Hypothalamus (tissue), 51 donors: ENCODE measurements at regions not wholly inside any gene's neighbourhood (a gene's known extent, or its start where the extent isn't known, plus 50 kb on each side); places are given as distances from the start of the nearest gene placed in this dataset.

ENCODE experiments used
- DNase-seq, 51 donors: peaks; one replicate each; lab custom pipeline; 2025; lab: John Stamatoyannopoulos, UW

DNA sequence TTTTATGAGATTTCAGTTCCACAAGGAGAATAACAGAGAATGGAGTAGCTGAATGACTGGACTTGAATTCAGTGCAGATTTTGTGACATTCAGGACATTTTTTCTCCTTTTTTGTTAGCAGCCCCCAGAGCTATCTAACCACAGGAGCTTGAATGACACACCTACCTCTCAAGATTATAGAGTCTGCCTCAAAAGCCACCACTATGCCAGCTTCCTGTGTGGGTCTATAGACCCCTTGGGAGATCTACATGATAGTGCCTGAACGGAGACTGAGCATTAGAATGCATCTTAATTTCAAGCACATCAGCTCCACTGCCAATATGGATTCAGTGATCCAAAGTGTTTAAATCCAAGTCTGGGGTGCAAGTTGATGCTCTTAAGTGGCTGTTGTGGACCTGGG, 74.4 kb upstream of the ZNF648 start:
- no peak for DNase-seq

DNA sequence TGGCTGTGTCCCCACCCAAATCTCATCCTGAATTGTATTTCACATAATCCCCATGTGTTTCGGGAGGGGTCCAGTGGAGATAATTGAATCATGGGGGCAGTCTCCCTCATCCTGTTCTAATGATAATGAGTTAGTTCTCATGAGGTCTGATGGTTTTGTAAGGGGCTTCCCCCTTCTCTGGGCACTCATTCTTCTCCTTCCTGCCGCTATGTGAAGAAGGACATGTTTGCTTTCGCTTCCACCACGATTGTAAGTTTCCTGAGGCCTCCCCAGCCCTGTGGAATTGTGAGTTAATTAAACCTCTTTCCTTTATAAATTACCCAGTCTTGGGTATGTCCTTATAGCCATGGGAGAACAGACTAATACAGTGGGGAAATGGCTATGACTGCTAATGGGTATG, 72.7 kb upstream of the ZNF648 start:
- no peak for DNase-seq

DNA sequence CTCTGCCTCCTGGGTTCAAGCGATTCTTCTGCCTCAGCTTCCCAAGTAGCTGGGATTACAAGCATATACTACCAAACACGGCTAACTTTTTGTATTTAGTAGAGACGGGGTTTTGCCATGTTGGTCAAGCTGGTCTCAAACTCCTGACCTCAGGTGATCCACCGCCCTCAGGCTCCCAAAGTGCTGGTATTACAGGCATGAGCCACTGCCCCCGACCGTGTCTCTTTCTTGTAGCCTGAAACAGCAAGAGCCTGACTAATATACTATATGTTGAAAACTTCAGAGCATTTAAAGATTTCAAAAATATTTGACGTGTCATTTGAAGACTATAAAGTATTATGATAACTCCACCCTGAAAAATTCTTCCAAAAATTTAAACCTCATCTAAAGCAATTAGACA, 71.7 kb upstream of the ZNF648 start:
- DNase-seq = no peak

DNA sequence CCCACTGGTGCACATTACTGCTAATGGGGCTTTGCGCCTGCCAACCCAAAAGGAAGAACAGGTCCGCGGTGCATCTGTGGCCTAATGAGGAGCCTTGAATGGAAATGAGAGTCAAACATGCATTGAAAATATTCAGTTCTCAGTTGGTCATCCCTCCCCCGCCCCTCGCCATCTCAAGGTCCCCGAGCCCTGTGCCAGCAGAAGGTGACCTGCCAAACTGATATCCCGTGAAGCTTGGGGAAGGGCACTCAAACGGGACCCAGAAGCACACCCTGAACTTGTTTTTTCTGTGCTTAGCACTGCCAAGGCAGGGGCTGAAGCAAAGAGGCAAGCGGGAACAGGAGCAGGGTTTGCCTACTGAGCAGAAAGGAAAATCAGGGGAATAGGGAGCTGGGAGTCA, 67.9 kb upstream of the ZNF648 start:
- peak in 13 of 51 donors; percentile 9 to 62 (median 27) for DNase-seq

DNA sequence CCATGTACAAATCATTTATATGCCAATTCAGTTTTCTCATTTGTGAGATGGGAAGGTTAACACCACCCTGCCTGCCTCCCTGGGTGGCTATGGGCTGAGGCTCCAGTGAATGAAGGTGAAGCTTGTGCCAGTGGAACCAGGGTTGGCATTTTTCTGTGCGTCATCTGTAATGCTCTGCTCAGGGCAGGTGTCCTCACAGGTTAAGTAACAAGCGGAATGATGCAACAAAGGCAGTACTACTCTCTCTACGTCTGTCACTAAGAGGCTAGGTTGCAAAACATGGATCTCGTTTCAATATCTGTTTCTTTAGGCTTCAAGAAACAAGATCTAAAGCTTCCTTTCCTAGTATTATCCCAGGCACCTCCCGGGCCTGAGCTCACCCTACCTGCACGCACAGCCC, 67.0 kb upstream of the ZNF648 start:
- no peak for DNase-seq

DNA sequence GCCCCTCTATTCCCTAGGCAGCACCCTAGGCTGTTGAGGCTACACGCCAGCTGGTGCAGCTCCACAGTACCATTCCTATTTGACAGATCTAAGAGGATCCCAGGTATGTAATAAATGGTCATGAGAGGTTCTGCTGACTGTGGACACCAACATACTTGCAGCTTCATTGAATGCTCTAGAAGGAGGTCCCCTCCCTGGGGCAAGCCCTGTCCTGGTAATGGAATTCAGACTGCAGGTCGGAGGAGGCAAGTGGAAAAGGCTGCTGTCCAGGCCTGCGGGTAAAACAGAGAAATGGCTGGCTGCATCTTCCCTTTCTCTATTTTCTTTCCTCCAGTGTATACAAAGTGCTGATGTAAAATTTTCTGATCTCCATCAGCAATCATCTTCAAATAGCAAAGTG, 66.1 kb upstream of the ZNF648 start:
- DNase-seq = no peak

DNA sequence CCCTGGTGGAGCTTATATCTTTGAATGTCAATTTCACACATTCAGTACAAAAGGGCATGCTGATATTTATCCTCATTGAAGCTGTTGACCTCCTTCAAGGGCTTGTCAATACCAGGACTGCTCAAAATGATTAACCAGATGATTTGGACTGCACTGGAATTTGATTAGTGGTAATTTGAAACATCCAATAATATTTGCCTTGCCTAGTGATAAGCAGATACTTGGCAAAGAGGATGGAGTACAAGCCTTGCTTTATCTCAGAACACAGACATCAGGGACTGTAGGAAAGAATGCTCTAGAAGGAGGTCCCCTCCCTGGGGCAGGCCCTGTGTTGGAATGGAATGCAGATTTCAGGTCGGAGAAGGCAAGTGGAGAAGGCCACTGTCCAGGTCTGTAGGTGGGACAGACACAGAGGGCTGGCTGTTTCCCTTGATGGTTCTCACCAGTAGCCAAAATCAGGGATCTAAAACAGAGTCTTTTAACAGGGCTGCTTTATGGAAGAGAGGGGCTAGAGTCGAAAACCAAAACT, 64.8 kb upstream of the ZNF648 start:
- DNase-seq = no peak

DNA sequence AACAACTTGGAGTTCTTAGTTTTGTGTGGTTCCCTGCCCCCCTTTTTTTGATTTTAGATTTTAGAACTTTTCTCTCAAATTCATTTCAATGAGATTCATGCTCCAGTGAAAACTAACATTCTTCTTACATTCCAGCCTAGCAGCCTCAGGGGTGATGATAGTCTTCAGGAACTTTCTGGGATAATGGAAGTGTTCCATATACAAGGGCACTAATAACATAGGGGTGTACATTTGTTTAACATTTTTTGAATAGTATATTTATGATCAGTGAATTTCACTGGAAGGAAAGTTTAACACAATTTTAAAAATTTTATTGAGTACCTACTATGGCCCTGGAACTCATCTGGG, 61.4 kb upstream of the ZNF648 start:
- no peak for DNase-seq

DNA sequence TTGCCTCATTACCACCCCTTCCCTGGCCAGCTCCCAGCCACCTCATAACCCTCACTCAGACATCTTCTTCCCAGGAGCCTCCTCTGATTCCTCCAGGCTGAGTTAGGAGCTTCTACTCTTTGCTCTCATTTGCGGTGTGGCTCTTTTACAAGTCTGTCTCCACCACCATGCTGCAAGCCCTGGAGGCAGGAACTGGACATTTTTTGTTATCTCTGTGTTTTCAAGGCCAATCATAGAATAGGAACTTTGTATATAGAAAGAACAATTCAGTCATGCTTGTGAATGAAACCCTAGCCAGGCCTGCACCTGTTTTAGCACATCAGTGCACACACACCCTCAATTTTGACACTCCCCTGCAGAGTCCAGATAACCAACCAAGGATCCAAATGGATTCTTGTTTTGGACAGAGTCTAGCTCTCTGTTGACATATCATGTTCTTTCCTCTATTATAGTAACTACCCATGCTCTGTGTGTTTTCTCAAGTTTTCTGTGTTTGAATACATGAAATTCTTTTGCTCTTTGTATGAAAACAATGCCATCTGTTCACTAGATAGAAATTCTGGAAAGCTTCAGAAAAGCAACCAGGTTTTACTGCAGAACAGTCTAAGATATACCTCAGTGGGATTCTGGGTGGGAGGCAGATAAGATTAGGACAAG, 60.9 kb upstream of the ZNF648 start:
- DNase-seq = no peak

DNA sequence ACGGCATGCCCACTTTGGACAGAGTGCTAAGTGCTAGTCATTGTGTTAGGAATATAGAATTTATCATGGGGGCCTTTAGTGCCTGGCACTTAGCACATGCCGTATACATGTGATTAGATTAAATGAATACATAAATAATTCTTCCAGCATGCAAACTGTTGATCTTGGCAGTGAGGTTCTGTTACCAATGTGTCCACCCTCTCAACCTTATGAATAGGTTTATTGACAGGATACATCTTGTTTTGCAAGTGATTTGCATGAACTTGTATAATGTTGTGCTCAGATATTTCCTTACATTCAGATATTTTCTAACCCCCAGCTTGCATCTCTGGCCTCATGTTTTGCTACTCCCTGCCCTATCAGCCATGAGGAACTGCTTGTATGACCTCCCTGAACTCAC, 60.3 kb upstream of the ZNF648 start:
- no peak for DNase-seq

DNA sequence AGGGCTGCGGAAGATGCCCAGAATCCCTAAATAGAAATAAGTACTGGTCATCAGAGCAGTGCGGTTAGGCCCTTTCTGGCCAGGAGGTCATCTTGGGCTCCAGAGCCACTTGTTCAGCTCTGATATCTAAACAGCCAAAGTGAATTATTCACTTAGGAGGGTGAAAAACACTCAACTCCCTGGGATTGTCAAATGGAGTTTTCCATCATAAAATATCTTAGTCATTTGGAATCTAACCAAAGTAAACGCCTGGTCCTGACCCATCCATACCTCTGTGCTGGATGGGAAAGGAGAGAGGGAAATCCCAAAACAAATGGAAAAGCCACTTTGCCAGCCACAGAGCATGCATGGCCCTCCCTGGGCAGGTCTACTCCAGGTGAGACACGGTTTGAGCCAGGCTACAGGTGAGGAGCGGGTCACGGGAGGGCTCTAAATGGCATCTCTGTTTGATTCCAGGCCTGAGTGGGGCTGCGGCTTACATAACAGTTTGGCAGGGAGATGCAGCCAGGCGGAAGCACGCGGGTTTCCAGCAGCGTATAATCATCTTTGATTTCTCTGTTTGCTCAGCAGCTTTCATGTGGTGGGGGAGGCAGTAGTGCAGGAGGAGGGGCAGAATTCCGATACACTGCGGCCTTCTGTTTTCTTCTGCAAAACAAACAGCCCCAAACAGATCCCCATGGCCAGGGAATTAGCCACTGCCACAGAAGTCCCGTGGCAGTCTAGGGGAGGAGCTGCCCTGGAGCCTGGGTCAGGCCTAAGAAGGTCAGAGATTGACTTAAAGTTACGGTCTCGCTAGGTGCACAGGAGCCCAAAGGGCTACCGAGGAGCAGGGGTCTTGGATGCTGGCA, 59.1 kb upstream of the ZNF648 start:
- peak in 46 of 51 donors; percentile 23 to 86 (median 64) for DNase-seq

DNA sequence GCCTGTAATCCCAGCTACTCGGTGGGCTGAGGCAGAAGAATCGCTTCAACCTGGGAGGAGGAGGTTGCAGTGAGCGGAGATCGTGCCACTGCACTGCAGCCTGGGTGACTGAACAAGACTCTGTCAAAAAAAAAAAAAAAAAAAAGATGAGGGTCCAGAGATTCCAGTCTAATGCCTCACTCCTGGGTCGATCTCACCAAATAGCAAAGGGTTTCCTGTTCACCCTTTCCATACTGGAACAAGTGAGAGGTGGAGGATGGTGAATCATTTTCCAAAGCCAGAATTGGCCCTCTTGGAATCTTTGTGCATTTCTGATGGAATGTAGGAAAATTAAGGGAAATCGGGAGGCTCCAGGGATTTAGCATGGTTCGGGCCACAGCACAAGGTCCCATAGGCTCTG, 58.1 kb upstream of the ZNF648 start:
- no peak for DNase-seq

DNA sequence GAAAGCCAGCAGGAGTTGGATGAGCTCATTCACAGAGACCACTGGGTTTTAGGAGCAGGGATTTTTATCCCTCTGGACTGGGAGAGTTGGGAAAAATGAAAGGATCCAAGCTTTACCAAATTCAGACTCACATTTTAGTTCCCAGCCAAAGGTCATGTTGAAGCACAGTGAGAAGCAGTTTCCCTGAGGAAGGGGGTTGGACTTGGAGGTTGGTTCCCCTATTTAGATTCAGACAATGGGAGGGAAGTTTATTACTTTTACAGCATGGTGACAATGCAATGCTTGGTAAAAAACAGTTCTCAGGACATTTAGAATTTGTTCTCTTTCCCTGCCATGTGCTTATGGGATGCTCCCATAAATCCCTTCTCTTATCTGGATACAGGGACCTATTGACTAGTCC, 57.3 kb upstream of the ZNF648 start:
- DNase-seq = no peak

DNA sequence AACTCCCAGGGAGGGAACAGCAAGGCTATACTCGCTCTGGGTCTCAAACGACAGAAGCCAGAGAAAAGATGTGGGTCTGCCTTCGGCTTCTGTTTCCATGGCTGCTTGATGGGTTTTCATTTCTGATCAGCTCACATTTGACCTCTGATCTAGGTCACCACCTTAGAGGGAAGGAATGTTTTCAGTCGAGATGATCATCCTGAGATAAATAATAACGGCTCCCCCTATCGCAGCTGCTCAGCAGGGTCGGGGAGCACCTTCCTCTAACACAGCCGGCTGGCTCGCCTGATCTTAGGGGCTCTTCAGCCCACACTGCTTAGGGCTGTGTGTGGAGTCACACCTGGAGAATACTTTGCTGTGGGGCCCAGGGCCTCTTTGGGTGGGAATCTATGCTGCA, 53.1 kb upstream of the ZNF648 start:
- peak in 3 of 51 donors; percentile 3 to 54 (median 4) for DNase-seq

DNA sequence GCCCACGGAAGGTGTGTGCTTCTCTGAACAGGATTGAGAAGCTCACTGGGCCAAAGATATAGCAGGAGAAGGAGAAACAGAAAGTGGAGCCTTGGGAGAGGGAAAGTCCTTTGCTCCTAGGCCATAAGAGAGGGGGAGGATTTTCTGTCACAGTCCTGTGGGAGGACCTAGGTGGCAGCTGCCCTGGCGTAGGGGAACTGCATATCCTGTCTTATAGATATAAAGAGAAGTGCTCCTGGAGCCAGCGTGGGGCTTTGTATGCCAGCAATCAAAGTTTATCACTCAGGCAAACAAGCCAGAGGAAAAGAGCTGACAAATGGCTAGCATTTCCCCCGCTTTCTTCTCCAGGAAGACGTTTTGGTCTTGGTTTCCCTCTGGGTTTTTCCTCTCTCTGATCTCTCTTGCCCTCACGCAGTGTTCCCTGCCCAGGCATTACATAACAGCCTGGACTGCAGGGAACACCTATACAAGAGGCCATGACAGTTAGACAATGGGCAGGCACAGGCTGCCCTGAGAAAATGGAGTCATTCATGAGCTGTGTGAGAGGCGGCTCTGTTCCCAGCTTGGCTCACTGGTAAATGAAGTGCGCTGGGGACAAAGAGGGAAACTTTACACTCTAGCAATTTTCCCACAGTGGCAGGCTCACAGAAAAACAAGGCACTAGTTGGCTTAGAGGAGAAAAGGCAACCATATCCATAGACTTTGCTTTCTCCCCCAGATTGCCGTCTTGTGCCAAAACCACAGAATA, 52.5 kb upstream of the ZNF648 start:
- peak in 47 of 51 donors; percentile 19 to 96 (median 80) for DNase-seq

DNA sequence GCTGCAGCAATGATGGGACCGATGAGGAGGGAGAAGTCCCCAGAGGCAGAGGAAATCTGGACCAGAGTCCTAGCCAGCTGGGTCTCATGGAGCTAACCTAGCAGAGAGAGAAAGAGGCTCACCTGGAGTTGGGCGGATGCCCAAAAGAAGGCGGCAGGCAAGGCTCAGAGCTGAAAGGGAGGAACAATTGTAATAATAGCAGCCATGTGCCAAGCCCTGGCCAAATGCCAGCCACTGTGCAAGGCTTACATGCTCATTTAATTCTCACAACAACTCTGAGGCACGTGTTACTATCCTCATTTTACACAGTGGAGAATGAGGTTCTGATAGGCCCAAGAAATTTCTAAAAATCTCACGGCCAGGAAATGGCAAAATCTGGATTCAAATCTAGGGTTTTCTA, 50.0 kb upstream of the ZNF648 start:
- peak in 2 of 51 donors; percentile 4 to 16 for DNase-seq
